ENCODE measurements at regions not wholly inside any gene's neighbourhood (a gene's known extent, or its start where the extent isn't known, plus 50 kb on each side); places are given as distances from the start of the nearest gene placed in this dataset.

DNA sequence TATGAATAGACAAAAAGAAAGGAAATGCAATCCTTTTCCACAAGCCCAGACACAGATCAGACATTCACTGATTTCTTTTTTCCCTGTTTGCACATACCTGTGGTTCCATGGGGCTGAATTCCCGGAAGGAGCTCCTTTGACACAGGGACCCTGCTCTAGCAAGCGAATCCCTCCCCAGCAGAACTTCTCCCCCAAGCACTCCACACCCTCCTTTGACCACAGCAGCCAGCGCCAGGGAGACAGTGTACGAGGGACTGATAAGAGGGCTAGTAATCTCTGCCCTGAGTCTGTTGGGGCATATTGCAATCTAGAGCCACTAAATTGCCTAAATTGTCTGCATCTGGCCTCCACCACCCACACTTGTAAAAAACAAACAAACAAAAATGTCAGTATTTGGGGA lies 83.4 kb upstream of the NTF3 start:
- no peak for TF ChIP-seq POLR2A (IDR thresholded peaks at IDR 0.05; ENCODE audit: low read depth)
- TF ChIP-seq, protein P1, sequence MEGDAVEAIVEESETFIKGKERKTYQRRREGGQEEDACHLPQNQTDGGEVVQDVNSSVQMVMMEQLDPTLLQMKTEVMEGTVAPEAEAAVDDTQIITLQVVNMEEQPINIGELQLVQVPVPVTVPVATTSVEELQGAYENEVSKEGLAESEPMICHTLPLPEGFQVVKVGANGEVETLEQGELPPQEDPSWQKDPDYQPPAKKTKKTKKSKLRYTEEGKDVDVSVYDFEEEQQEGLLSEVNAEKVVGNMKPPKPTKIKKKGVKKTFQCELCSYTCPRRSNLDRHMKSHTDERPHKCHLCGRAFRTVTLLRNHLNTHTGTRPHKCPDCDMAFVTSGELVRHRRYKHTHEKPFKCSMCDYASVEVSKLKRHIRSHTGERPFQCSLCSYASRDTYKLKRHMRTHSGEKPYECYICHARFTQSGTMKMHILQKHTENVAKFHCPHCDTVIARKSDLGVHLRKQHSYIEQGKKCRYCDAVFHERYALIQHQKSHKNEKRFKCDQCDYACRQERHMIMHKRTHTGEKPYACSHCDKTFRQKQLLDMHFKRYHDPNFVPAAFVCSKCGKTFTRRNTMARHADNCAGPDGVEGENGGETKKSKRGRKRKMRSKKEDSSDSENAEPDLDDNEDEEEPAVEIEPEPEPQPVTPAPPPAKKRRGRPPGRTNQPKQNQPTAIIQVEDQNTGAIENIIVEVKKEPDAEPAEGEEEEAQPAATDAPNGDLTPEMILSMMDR (IDR thresholded peaks at IDR 0.05) = no peak
- TF ChIP-seq EP300 (IDR thresholded peaks at IDR 0.05) = no peak

Measured in esophagus muscularis mucosa (tissue), 4 donors.